HepG2 (cell line): ENCODE measurements at regions not wholly inside any gene's neighbourhood (a gene's known extent, or its start where the extent isn't known, plus 50 kb on each side); places are given as distances from the start of the nearest gene placed in this dataset.
A peak's percentile ranks its signal among the peaks of the same experiment; 100 is the strongest.

Experiments
- ATAC-seq: fragments of 200-7000 bp; cut with Tn5 transposase; 3 replicates; pipeline ENCODE4 v1.9.1; 2020; ENCODE audit warnings: mild to moderate bottlenecking, moderate library complexity
- BruUV-seq: library from RNA; stranded (reverse); fragments of 400-500 nt; replicated peaks from 2 replicates; lab custom pipeline; 2021; lab: Mats Ljungman, UMichigan
- CTCF ChIA-PET: fragments of 300-600 bp; formaldehyde crosslinking; extraction: SDS; loops from one replicate; lab custom pipeline; 2021; ENCODE audit warnings: low total read pairs, inconsistent platforms, low intra/inter-chr PET ratio; lab: Yijun Ruan, JAX
- POLR2A ChIA-PET: fragments of 350-600 bp; sonication (Branson Sonifier 250); formaldehyde crosslinking; loops from one replicate; lab custom pipeline; 2020; ENCODE audit warnings: antibody characterized with exemption, inconsistent platforms; lab: Yijun Ruan, JAX
- DNase-seq: peaks from one replicate; pipeline ENCODE4 v3.0.0-alpha.2; 2015; ENCODE audit warnings: low spot score
- FAIRE-seq: peaks from 3 replicates; lab custom pipeline; 2011; peaks lifted over from hg19 to GRCh38; lab: Jason Lieb, UNC
- H2AFZ ChIP-seq: one replicate; pipeline ENCODE4 v1.6.1; 2011; ENCODE audit warnings: low read length, inconsistent platforms
- H3K27ac ChIP-seq: fragments of 300-600 bp; 3 replicates; pipeline ENCODE4 v1.8.0; 2011; ENCODE audit warnings: mixed run types, mild to moderate bottlenecking, mixed read lengths, low read length, inconsistent platforms; ENCODE audit not compliant: insufficient read depth; ENCODE audit errors: extremely low read length
- H3K27me3 ChIP-seq, 2 experiments: fragments of 200-600 bp in 1 of 2; 2 replicates in 1 of 2; 3 replicates in 1 of 2; pipeline versions ENCODE4 v1.6.0 to v1.8.0; 2011; ENCODE audit warnings: low read length in 2 of 2, mild to moderate bottlenecking in 2 of 2, moderate library complexity in 2 of 2, inconsistent platforms in 1 of 2; ENCODE audit not compliant: insufficient read depth in 2 of 2, control insufficient read depth in 1 of 2
- H3K36me3 ChIP-seq, 2 experiments: fragments of 200-600 bp in 1 of 2; replicated peaks in 1 of 2; 2 replicates in 1 of 2; 3 replicates in 1 of 2; pipeline versions ENCODE4 v1.5.1 to v1.8.0; 2011; ENCODE audit warnings: low read length in 2 of 2, inconsistent platforms in 1 of 2; ENCODE audit not compliant: insufficient read depth in 2 of 2, control insufficient read depth in 1 of 2
- H3K4me1 ChIP-seq: 2 replicates; pipeline ENCODE4 v1.5.1; 2012; ENCODE audit warnings: low read length, inconsistent platforms; ENCODE audit not compliant: insufficient read depth
- H3K4me2 ChIP-seq: 2 replicates; pipeline ENCODE4 v1.6.0; 2011; ENCODE audit warnings: low read depth, low read length, inconsistent platforms
- H3K4me3 ChIP-seq, 3 experiments: fragments of 200-600 bp in 1 of 3; sonication (generic), shearing (Covaris generic) in 1 of 3; replicated peaks in 1 of 3; 2 replicates each; pipeline ENCODE4 v1.5.1; 2011 to 2016; ENCODE audit warnings: low read length in 3 of 3, inconsistent platforms in 2 of 3, low read depth in 2 of 3, mild to moderate bottlenecking in 2 of 3, control low read depth in 1 of 3, mixed read lengths in 1 of 3; ENCODE audit not compliant: insufficient read depth in 1 of 3
- H3K79me2 ChIP-seq: one replicate; pipeline ENCODE4 v1.6.1; 2011; ENCODE audit warnings: low read length, inconsistent platforms; ENCODE audit not compliant: insufficient read depth
- H3K9ac ChIP-seq: 2 replicates; pipeline ENCODE4 v1.6.0; 2011; ENCODE audit warnings: mild to moderate bottlenecking, low read depth, low read length, inconsistent platforms; ENCODE audit not compliant: insufficient read depth
- H3K9me3 ChIP-seq: 2 replicates; pipeline ENCODE4 v1.5.1; 2012; ENCODE audit warnings: mild to moderate bottlenecking, low read length
- H4K20me1 ChIP-seq: 2 replicates; pipeline ENCODE4 v1.6.0; 2011; ENCODE audit warnings: inconsistent platforms, mild to moderate bottlenecking, low read length, moderate library complexity; ENCODE audit not compliant: insufficient read depth
- CSRNP1 ChIP-seq: sonication (generic); formaldehyde crosslinking; IDR thresholded peaks from 2 replicates; pipeline ENCODE4 v1.8.1; 2023; ENCODE audit warnings: mild to moderate bottlenecking, missing genetic modification reagents
- ELK4 ChIP-seq: sonication (generic); formaldehyde crosslinking; IDR thresholded peaks from 2 replicates; pipeline ENCODE4 v1.9.0; 2021; ENCODE audit warnings: missing genetic modification reagents, borderline replicate concordance
- GABPA ChIP-seq, 2 experiments: IDR thresholded peaks; 2 replicates each; pipeline ENCODE4 v1.6.1; 2011 to 2016; ENCODE audit warnings: low read depth in 2 of 2, low read length in 1 of 2, missing biosample characterization in 1 of 2, missing genetic modification characterization in 1 of 2
- HOXA9 ChIP-seq: sonication (generic); formaldehyde crosslinking; IDR thresholded peaks from 2 replicates; pipeline ENCODE4 v1.8.1; 2022; ENCODE audit warnings: missing genetic modification reagents, mild to moderate bottlenecking, moderate library complexity, borderline replicate concordance
- MTF2 ChIP-seq: sonication (generic); formaldehyde crosslinking; IDR thresholded peaks from 2 replicates; pipeline ENCODE4 v1.5.0; 2020; ENCODE audit warnings: missing genetic modification reagents, borderline replicate concordance
- NFE2L1 ChIP-seq: sonication (generic); formaldehyde crosslinking; IDR thresholded peaks from 2 replicates; pipeline ENCODE4 v1.4.0; 2020; ENCODE audit warnings: missing genetic modification reagents, mild to moderate bottlenecking, borderline replicate concordance
- TRIM22 ChIP-seq: fragments of 450-650 bp; IDR thresholded peaks from 2 replicates; pipeline ENCODE4 v1.6.1; 2017
- ZNF20 ChIP-seq: sonication (generic); formaldehyde crosslinking; IDR thresholded peaks from 2 replicates; pipeline ENCODE4 v1.4.0; 2020; ENCODE audit warnings: mild to moderate bottlenecking, moderate library complexity, missing genetic modification reagents
- ZNF580 ChIP-seq: IDR thresholded peaks from 2 replicates; pipeline ENCODE4 v1.6.1; 2016; ENCODE audit warnings: low read depth, borderline replicate concordance
- ZNF614 ChIP-seq: IDR thresholded peaks from 2 replicates; pipeline ENCODE4 v1.6.1; 2018; ENCODE audit warnings: missing biosample characterization, missing genetic modification reagents, inconsistent platforms, borderline replicate concordance
- ZNF772 ChIP-seq: sonication (generic); formaldehyde crosslinking; IDR thresholded peaks from 2 replicates; pipeline ENCODE4 v1.5.0; 2020; ENCODE audit warnings: mild to moderate bottlenecking, missing genetic modification reagents
- ZNF781 ChIP-seq: sonication (generic); formaldehyde crosslinking; IDR thresholded peaks from 2 replicates; pipeline ENCODE4 v1.5.1; 2020; ENCODE audit warnings: borderline replicate concordance, mild to moderate bottlenecking, missing genetic modification reagents; ENCODE audit errors: not compliant biosample characterization
- whole genome bisulfite sequencing: methylation state at CpG from one replicate; pipeline ENCODE4 v1.1.6; 2017; ENCODE audit warnings: low lambda C conversion rate; 5-methylcytosine and 5-hydroxymethylcytosine counted together
- in situ Hi-C: cut with HindIII; loops from 2 replicates; pipeline ENCODE4 v1.10.0; 2017; ENCODE audit warnings: low pct_unique_long_range_greater_than_20kb; ENCODE audit not compliant: extremely low pct_ligation_motif_present
- intact Hi-C: fragments of 100-400 bp; cut with micrococcal nuclease; formaldehyde crosslinking; loops from one replicate; pipeline ENCODE4 v1.10.0; 2022; ENCODE audit not compliant: unreplicated experiment

- no peak for TF ChIP-seq ZNF772 (CRISPR knock-in tag)
- TF ChIP-seq MTF2 = no peak
- no peak for TF ChIP-seq ZNF781 (CRISPR knock-in tag)
- TF ChIP-seq ELK4 (CRISPR knock-in tag) = no peak
- no peak for TF ChIP-seq GABPA (IDR thresholded peaks at IDR 0.05; ENCODE audit: low read depth, low read length)
- TF ChIP-seq GABPA (CRISPR knock-in tag; IDR thresholded peaks at IDR 0.05; ENCODE audit: low read depth) = 0 out of 2 replicates have a peak, but pooled peaks have one; percentile 12
- POLR2A ChIA-PET = interaction anchor here (1.9 kb wide), 1 partner anchor 11 kb away, joined by 6 read pairs; no protein-coding TSS in a partner anchor
Measured at GRCh38 chr12:114823724-114824123, 139.7 kb upstream of the TBX3 start.

GRCh38 chr12:114821570-114821969 lies 137.6 kb upstream of the TBX3 start:
- Histone ChIP-seq H3K27me3 (no peaks in the 10 kb centered on the region), H3K4me3 (no peak overlapping the region), H3K27ac (no peak overlapping the region), H3K4me2 (no peak overlapping the region), H3K9ac (no peak overlapping the region), H3K79me2 (no peaks in the 10 kb centered on the region), H3K9me3 (no peaks in the 10 kb centered on the region), H4K20me1 (no peaks in the 10 kb centered on the region), H3K4me1 (peaks cover 6% of the 10 kb centered on the region; the same call in 1 of the 2 replicates), H2AFZ (no peak overlapping the region), H3K36me3 (no peaks in the 10 kb centered on the region)
- DNase-seq (no peak), ATAC-seq (no peak), FAIRE-seq (no peak)
- intact Hi-C loops = no loop called here
- ChIA-PET POLR2A (interaction anchor here (1.6 kb wide), 1 partner anchor 8 kb away, joined by 3 read pairs; no protein-coding TSS in a partner anchor), CTCF (no interaction called here)
- no TSS peak for BruUV-seq
- in situ Hi-C loops = no loop called here
- WGBS = 68% methylated on average over 3 of the region's 3 CpGs
- TF ChIP-seq ZNF772 (CRISPR knock-in tag) (no peak), ZNF580 (CRISPR knock-in tag) (no peak), TRIM22 (no peak), CSRNP1 (CRISPR knock-in tag) (no peak), ZNF614 (CRISPR knock-in tag) (no peak), NFE2L1 (no peak), ZNF20 (CRISPR knock-in tag) (no peak), HOXA9 (CRISPR knock-in tag) (no peak)

More at GRCh38 chr12:114823724-114824123, 139.7 kb upstream of the TBX3 start:
- H3K4me1 ChIP-seq = peaks cover 13% of the 10 kb centered on the region; the same call in 1 of the 2 replicates
- no peak overlapping the region for H3K4me3 ChIP-seq
- in situ Hi-C loops (no loop called here), intact Hi-C loops (no loop called here)
- 0 out of 5 replicates have a peak, but pooled peaks cover 0 to 1% of the 10 kb centered on the region in 2 experiments for H3K27me3 ChIP-seq
- H4K20me1 ChIP-seq = no peaks in the 10 kb centered on the region
- WGBS = 46% methylated on average over 3 of the region's 8 CpGs
- CTCF ChIA-PET = no interaction called here
- ATAC-seq (no peak), FAIRE-seq (no peak), DNase-seq (no peak)
- no TSS peak for BruUV-seq
- no peaks in the 10 kb centered on the region for H3K36me3 ChIP-seq
- H3K9ac ChIP-seq = no peak overlapping the region
- H2AFZ ChIP-seq = no peak overlapping the region
- no peak overlapping the region for H3K4me2 ChIP-seq
- no peaks in the 10 kb centered on the region for H3K9me3 ChIP-seq
- H3K27ac ChIP-seq = no peak overlapping the region
- H3K79me2 ChIP-seq = no peaks in the 10 kb centered on the region
